ACC112 (cell line): ENCODE measurements at regions not wholly inside any gene's neighbourhood (a gene's known extent, or its start where the extent isn't known, plus 50 kb on each side); places are given as distances from the start of the nearest gene placed in this dataset.
"Not testable (repeated sequence)": the region's sequence is repeated elsewhere in the genome, so short reads cannot be mapped to it uniquely, and the experiment has no call there.

Experiments used
- H2AFZ ChIP-seq: fragments of 200-600 bp; sonication (generic); one replicate; pipeline ENCODE4 v1.6.0; 2017; ENCODE audit warnings: antibody characterized with exemption, low read length; ENCODE audit not compliant: unreplicated experiment
- H3K27ac ChIP-seq: fragments of 200-600 bp; sonication (generic); 2 replicates; pipeline ENCODE4 v1.5.1; 2014; ENCODE audit warnings: low read depth, mild to moderate bottlenecking, antibody characterized with exemption, low read length, moderate library complexity
- H3K27me3 ChIP-seq: fragments of 200-600 bp; sonication (generic); 2 replicates; pipeline ENCODE4 v1.6.1; 2014; ENCODE audit warnings: mild to moderate bottlenecking, antibody characterized with exemption, low read length, moderate library complexity, mixed read lengths; ENCODE audit not compliant: insufficient read depth
- H3K36me3 ChIP-seq: fragments of 200-600 bp; sonication (generic); 2 replicates; pipeline ENCODE4 v1.6.1; 2016; ENCODE audit warnings: mild to moderate bottlenecking, antibody characterized with exemption, low read length, moderate library complexity, mixed read lengths; ENCODE audit not compliant: insufficient read depth
- H3K4me1 ChIP-seq: fragments of 200-600 bp; sonication (generic); one replicate; pipeline ENCODE4 v1.6.1; 2016; ENCODE audit warnings: low read length, mixed read lengths; ENCODE audit not compliant: insufficient read depth, unreplicated experiment, control insufficient read depth
- H3K4me3 ChIP-seq: fragments of 200-600 bp; sonication (generic); 2 replicates; pipeline ENCODE4 v1.5.1; 2014; ENCODE audit warnings: mild to moderate bottlenecking, low read depth, low read length
- H3K79me2 ChIP-seq: fragments of 200-600 bp; sonication (generic); one replicate; pipeline ENCODE4 v1.6.0; 2016; ENCODE audit warnings: low read length; ENCODE audit not compliant: control insufficient read depth, unreplicated experiment, insufficient read depth

- Histone ChIP-seq H3K27me3 (no peaks in the 10 kb centered on the region), H3K79me2 (no peaks in the 10 kb centered on the region), H3K27ac (no peak overlapping the region), H3K4me3 (no peak overlapping the region), H3K36me3 (no peaks in the 10 kb centered on the region), H2AFZ (no peak overlapping the region), H3K4me1 (no peaks in the 10 kb centered on the region)
Measured at GRCh38 chr2:195279840-195280427, 377.1 kb upstream of the SLC39A10 start.

- Histone ChIP-seq H3K27ac (no peak overlapping the region), H3K79me2 (no peaks in the 10 kb centered on the region), H2AFZ (no peak overlapping the region), H3K36me3 (no peaks in the 10 kb centered on the region), H3K4me3 (no peak overlapping the region), H3K27me3 (no peaks in the 10 kb centered on the region), H3K4me1 (no peaks in the 10 kb centered on the region)
Measured at GRCh38 chr2:195270466-195271039, 386.5 kb upstream of the SLC39A10 start.

DNA sequence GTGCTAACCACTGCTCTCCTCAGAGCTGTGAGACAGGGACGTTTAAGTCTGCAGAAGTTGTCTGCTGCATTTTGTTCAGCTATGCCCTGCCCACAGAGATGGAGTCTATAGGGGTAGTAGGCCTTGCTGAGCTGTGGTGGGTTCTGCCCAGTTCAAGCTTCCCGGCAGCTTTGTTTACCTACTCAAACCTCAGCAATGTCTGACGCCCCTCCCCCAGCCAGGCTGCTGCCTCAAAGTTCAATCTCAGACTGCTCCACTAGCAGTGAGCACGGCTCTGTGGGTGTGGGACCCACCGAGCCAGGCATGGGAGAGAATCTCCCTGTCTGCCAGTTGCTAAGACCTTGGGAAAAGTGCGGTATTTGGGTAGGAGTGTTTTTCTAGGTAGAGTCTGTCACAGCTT is 387.8 kb upstream of the SLC39A10 start:
- Histone ChIP-seq H3K4me1 (no peaks in the 10 kb centered on the region), H2AFZ (no peak overlapping the region), H3K79me2 (no peaks in the 10 kb centered on the region), H3K27ac (no peak overlapping the region), H3K4me3 (no peak overlapping the region), H3K27me3 (no peaks in the 10 kb centered on the region), H3K36me3 (no peaks in the 10 kb centered on the region)

GRCh38 chr2:195257979-195258378 is 399.0 kb upstream of the SLC39A10 start:
- Histone ChIP-seq H3K27me3 (no peaks in the 10 kb centered on the region), H2AFZ (no peak overlapping the region), H3K27ac (no peak overlapping the region), H3K79me2 (no peaks in the 10 kb centered on the region), H3K4me3 (no peak overlapping the region), H3K4me1 (no peaks in the 10 kb centered on the region), H3K36me3 (no peaks in the 10 kb centered on the region)

DNA sequence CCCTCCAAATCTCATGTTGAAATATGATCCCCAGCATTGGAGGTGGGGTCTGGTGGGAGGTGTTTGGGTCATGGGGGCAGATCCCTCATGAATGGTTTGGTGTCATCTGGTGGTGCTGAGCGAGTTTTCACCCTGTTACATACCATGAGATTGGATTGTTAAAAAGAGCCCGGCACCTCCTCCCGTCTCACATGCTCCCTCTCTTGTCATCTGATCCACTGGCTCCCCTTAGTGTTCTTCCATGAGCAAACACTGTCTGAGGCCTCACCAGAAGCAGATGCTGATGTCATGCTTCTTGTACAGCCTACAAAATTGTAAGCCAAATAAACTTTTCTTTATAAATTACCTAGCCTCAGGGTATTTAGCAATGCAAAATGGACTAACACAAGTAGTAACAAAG is 405.0 kb upstream of the SLC39A10 start:
- Histone ChIP-seq H3K4me1 (no peaks in the 10 kb centered on the region), H3K27me3 (no peaks in the 10 kb centered on the region), H2AFZ (no peak overlapping the region), H3K4me3 (no peak overlapping the region), H3K27ac (no peak overlapping the region), H3K36me3 (no peaks in the 10 kb centered on the region), H3K79me2 (no peaks in the 10 kb centered on the region)

GRCh38 chr2:195251214-195251613 is 405.8 kb upstream of the SLC39A10 start:
- H3K27me3 ChIP-seq = no peaks in the 10 kb centered on the region
- H3K27ac ChIP-seq = no peak overlapping the region
- no peak overlapping the region for H3K4me3 ChIP-seq
- H3K36me3 ChIP-seq = no peaks in the 10 kb centered on the region
- no peaks in the 10 kb centered on the region for H3K79me2 ChIP-seq
- H3K4me1 ChIP-seq = no peaks in the 10 kb centered on the region
- no peak overlapping the region for H2AFZ ChIP-seq

- H3K27ac ChIP-seq = no peak overlapping the region
- peak overlapping the region; percentile 48; the same call in 1 of the 2 replicates for H3K4me3 ChIP-seq
- no peak overlapping the region for H2AFZ ChIP-seq
- H3K36me3 ChIP-seq = no peaks in the 10 kb centered on the region
- H3K4me1 ChIP-seq = peaks cover 4% of the 10 kb centered on the region
- no peaks in the 10 kb centered on the region for H3K79me2 ChIP-seq
- no peaks in the 10 kb centered on the region for H3K27me3 ChIP-seq
Measured at GRCh38 chr2:195238826-195239225, 418.2 kb upstream of the SLC39A10 start.

DNA sequence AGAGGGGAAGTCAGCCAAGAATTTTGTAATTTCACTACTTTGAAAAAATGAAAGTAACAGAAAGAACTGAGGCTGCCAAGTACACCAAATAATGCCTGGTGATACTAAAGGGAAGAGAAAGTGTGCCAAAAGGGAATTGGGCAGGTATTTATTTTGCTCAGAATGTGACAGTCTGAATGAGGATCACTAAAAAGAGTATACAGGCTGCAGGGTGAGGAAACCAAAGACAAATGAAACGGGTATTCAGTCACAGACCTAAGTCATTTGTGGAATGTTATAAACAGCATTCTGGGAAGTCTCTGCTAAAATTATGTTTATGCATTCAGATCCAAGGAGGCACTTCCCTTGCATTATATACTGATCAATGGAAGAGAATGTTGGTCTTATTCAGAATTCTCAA is 418.6 kb upstream of the SLC39A10 start:
- Histone ChIP-seq H2AFZ (no peak overlapping the region), H3K4me3 (peak overlapping the region; percentile 48), H3K27me3 (no peaks in the 10 kb centered on the region), H3K4me1 (peaks cover 4% of the 10 kb centered on the region), H3K27ac (no peak overlapping the region), H3K36me3 (no peaks in the 10 kb centered on the region), H3K79me2 (no peaks in the 10 kb centered on the region)

- not testable (repeated sequence) for H3K36me3 ChIP-seq, H2AFZ ChIP-seq, H3K4me1 ChIP-seq, H3K27ac ChIP-seq, H3K27me3 ChIP-seq, H3K4me3 ChIP-seq, H3K79me2 ChIP-seq
Measured at GRCh38 chr2:195228547-195228946, 428.5 kb upstream of the SLC39A10 start.

DNA sequence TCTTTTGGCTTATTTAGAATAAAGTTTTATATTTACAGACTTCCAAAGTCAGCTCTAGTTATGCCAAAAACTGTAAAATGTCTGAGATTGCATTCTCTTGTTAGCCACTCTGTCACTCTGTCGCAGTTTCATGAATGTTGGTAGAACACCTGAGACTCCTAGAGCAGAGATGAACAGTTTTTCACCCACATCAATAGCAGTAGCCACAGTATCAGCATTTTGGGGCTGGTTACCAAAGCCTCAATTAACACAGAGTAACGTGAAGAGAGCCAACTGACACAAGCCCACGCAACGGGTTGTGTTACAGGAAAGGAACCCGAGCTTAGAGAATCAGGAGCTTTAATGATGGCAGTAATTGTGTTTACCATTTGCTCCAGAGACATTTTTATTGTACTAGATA is 443.0 kb upstream of the SLC39A10 start:
- Histone ChIP-seq H3K36me3 (no peaks in the 10 kb centered on the region), H3K79me2 (no peaks in the 10 kb centered on the region), H2AFZ (no peak overlapping the region), H3K4me1 (no peaks in the 10 kb centered on the region), H3K27me3 (no peaks in the 10 kb centered on the region), H3K27ac (no peak overlapping the region), H3K4me3 (no peak overlapping the region)

DNA sequence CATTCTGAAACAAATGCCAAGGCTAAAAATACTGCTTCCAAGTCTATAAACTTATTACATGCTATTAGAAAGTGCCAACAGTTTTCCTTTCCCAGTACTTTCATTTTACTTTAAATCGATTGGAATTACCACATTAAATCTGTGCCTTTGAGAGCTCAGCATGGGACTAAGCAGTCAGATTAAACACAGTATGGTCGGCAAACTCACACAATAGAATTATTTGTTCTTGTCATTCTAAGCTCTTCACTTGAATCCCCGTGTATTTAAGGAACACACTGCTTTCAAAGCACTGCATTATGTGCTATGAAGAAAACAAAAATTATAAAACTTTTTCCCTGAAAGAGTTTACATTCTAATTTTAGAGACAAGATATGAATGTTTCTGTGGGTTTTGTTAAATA is 444.4 kb upstream of the SLC39A10 start:
- Histone ChIP-seq H3K36me3 (no peaks in the 10 kb centered on the region), H3K4me1 (no peaks in the 10 kb centered on the region), H3K27me3 (no peaks in the 10 kb centered on the region), H3K79me2 (no peaks in the 10 kb centered on the region), H3K27ac (no peak overlapping the region), H3K4me3 (peak overlapping the region; percentile 26; the same call in 1 of the 2 replicates), H2AFZ (no peak overlapping the region)
